ENCODE measurements at regions not wholly inside any gene's neighbourhood (a gene's known extent, or its start where the extent isn't known, plus 50 kb on each side); places are given as distances from the start of the nearest gene placed in this dataset.

DNA sequence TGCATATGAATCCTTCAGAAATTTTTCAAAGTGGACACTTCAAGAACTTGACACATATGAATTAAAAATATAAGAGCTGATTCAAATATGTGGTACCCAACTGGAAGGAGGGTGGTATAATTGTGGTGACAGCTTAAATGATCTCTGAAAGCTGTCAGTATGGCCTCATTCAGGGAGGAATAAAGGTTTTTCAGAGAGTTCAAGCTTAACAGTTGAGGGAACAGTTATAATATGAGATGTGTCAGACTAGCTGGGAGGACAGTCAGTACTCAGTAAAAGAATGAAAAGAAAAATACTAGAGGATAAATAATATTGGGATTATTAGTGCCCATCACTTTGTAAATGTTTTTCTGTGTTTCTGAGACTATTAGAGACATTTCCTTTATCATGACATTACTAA is 277.5 kb downstream of the RASSF9 start (continued):
- no peak for TF ChIP-seq ZFP36 (IDR thresholded peaks at IDR 0.05; ENCODE audit: borderline replicate concordance, partially characterized antibody)
- no peak for TF ChIP-seq NFE2L2 (conservative IDR thresholded peaks at IDR 0.05; ENCODE audit: low read length)

DNA sequence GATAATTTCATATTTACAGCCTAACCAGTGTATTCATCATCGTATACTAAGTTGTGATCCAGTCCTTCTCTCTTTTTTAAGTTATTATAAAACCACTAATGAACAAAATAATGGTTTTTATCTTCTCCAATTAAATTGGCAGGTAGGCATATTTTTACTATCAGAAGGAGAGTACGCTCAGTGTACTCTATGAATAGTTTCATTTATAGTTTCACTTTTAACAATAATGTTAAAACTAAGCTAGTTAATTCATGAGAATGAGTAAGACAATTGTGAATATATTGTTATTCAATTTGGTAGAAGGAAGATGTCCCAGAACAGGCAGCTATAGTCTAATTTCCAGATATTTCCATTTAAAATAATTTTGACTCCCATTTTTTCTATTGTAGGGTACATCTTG is 277.1 kb downstream of the RASSF9 start:
- DNase-seq (ENCODE audit: low read depth in 1 of 2, low spot score in 1 of 2) (no peak), FAIRE-seq (no peak), ATAC-seq (no peak)
- Histone ChIP-seq H3K4me2 (no peak overlapping the region; the same call in 2 of the 3 replicates), H3K4me1 (no peaks in the 10 kb centered on the region), H3K9me3 (no peaks in the 10 kb centered on the region), H3K4me3 (no peak overlapping the region), H3K27ac (no peak overlapping the region)
- no peak for TF ChIP-seq MAX (IDR thresholded peaks at IDR 0.05)
- TF ChIP-seq PHF8 (IDR thresholded peaks at IDR 0.05; ENCODE audit: borderline replicate concordance, low read depth), result no peak
- no peak for TF ChIP-seq EP300 (IDR thresholded peaks at IDR 0.05)
- ChIA-PET POLR2A (no interaction called here), CTCF (no interaction called here)
- WGBS (ENCODE audit: missing lambda C conversion rate), result 44% methylated on average over 2 of the region's 2 CpGs

DNA sequence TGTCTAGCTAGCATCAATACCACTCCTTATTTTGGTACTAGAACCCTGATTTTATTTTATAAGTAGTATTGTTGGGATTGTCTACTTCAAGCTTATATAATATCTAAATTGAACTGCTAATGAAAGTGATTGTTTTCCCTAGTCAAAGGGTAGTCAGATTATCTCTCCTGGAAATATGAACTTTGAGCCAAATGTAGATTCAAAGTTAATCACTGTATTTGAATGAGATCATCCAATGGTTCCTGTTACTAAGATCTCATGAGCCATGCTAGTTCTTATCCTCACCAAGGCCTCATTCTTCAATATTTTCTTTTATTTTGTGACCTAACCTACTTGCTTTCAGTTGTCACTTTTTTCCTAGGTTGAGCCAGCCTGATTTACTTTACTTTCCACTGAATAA is 276.7 kb downstream of the RASSF9 start:
- POLR2A ChIA-PET, result no interaction called here
- H3K27ac ChIP-seq, result no peak overlapping the region
- no peak overlapping the region for H3K4me3 ChIP-seq
- no peak for FAIRE-seq
- H3K4me2 ChIP-seq, result no peak overlapping the region
- H3K4me1 ChIP-seq, result no peaks in the 10 kb centered on the region
- CTCF ChIA-PET, result no interaction called here
- DNase-seq (ENCODE audit: low read depth in 1 of 2, low spot score in 1 of 2), result no peak
- no peak for ATAC-seq
- TF ChIP-seq POLR2A (IDR thresholded peaks at IDR 0.05; ENCODE audit: low read length) (no peak), ZNF302 (CRISPR knock-in tag; IDR thresholded peaks at IDR 0.05) (no peak), MAX (IDR thresholded peaks at IDR 0.05) (no peak), PHF8 (IDR thresholded peaks at IDR 0.05; ENCODE audit: borderline replicate concordance, low read depth) (no peak), NR3C1 (IDR thresholded peaks at IDR 0.05) (no peak), FOXS1 (CRISPR knock-in tag; IDR thresholded peaks at IDR 0.05) (no peak), TFCP2L1 (CRISPR knock-in tag; IDR thresholded peaks at IDR 0.05) (no peak), SREBF2 (IDR thresholded peaks at IDR 0.05) (no peak), TP53 (CRISPR knock-in tag; IDR thresholded peaks at IDR 0.05) (no peak), EHF (CRISPR knock-in tag; IDR thresholded peaks at IDR 0.05) (no peak), FOSB (CRISPR knock-in tag; IDR thresholded peaks at IDR 0.05) (no peak), HOXA7 (CRISPR knock-in tag; IDR thresholded peaks at IDR 0.05) (no peak), RARB (CRISPR knock-in tag; IDR thresholded peaks at IDR 0.05) (no peak), CHD2 (IDR thresholded peaks at IDR 0.05; ENCODE audit: low read length, partially characterized antibody) (no peak)
- TF ChIP-seq, protein P1, sequence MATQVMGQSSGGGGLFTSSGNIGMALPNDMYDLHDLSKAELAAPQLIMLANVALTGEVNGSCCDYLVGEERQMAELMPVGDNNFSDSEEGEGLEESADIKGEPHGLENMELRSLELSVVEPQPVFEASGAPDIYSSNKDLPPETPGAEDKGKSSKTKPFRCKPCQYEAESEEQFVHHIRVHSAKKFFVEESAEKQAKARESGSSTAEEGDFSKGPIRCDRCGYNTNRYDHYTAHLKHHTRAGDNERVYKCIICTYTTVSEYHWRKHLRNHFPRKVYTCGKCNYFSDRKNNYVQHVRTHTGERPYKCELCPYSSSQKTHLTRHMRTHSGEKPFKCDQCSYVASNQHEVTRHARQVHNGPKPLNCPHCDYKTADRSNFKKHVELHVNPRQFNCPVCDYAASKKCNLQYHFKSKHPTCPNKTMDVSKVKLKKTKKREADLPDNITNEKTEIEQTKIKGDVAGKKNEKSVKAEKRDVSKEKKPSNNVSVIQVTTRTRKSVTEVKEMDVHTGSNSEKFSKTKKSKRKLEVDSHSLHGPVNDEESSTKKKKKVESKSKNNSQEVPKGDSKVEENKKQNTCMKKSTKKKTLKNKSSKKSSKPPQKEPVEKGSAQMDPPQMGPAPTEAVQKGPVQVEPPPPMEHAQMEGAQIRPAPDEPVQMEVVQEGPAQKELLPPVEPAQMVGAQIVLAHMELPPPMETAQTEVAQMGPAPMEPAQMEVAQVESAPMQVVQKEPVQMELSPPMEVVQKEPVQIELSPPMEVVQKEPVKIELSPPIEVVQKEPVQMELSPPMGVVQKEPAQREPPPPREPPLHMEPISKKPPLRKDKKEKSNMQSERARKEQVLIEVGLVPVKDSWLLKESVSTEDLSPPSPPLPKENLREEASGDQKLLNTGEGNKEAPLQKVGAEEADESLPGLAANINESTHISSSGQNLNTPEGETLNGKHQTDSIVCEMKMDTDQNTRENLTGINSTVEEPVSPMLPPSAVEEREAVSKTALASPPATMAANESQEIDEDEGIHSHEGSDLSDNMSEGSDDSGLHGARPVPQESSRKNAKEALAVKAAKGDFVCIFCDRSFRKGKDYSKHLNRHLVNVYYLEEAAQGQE (IDR thresholded peaks at IDR 0.05), result no peak
- TF ChIP-seq, protein P2, sequence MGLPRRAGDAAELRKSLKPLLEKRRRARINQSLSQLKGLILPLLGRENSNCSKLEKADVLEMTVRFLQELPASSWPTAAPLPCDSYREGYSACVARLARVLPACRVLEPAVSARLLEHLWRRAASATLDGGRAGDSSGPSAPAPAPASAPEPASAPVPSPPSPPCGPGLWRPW (IDR thresholded peaks at IDR 0.05), result no peak
- H3K9me3 ChIP-seq, result no peaks in the 10 kb centered on the region

DNA sequence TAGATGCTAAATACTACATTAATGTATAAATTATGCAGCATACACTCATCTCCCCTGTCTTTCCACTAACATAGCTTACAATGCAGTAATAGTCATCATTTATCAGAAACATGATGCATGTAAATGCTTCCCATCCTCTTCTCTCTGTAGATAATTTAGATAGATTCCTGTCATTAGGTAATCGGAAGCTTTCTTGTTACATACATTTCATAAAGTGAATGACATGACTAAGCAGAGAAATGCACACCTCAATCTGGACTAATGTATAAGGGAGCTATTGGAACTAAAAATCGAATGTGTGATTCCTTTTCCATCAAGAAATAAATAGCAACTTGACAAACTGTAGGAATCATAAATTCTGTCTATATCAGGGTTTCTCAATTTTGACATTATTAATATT is 273.4 kb downstream of the RASSF9 start:
- TF ChIP-seq JUN (IDR thresholded peaks at IDR 0.05), result no peak
- TF ChIP-seq FOXS1 (CRISPR knock-in tag; IDR thresholded peaks at IDR 0.05), result no peak
- H3K4me1 ChIP-seq, result no peaks in the 10 kb centered on the region
- H3K4me3 ChIP-seq, result no peak overlapping the region
- no peak overlapping the region for H3K27ac ChIP-seq
- H3K9me3 ChIP-seq, result no peaks in the 10 kb centered on the region
- ATAC-seq, result no peak
- ChIA-PET CTCF (no interaction called here), POLR2A (no interaction called here)
- no peak for FAIRE-seq
- WGBS (ENCODE audit: missing lambda C conversion rate), result 39% methylated on average over 2 of the region's 2 CpGs
- DNase-seq (ENCODE audit: low read depth in 1 of 2, low spot score in 1 of 2), result no peak
- no peak overlapping the region for H3K4me2 ChIP-seq
